GM23338 (cell line): ENCODE measurements at regions not wholly inside any gene's neighbourhood (a gene's known extent, or its start where the extent isn't known, plus 50 kb on each side); places are given as distances from the start of the nearest gene placed in this dataset.

Experiments used
- CTCF ChIP-seq, 2 experiments: fragments of 200-600 bp in 1 of 2; sonication (generic) in 1 of 2; conservative IDR thresholded peaks; 2 replicates each; pipeline versions ENCODE4 v1.5.1 to v1.6.1; 2016 to 2017; ENCODE audit warnings: antibody characterized with exemption in 2 of 2, low read depth in 2 of 2, mild to moderate bottlenecking in 2 of 2, moderate library complexity in 1 of 2
- ETS1 ChIP-seq: IDR thresholded peaks from 2 replicates; pipeline ENCODE4 v1.6.1; 2016; ENCODE audit warnings: antibody characterized with exemption
- EZH2 ChIP-seq: fragments of 200-600 bp; sonication (generic); IDR thresholded peaks from one replicate; pipeline ENCODE4 v1.8.0; 2017; ENCODE audit warnings: antibody characterized with exemption, mild to moderate bottlenecking, low read depth; ENCODE audit not compliant: unreplicated experiment
- EZH2phosphoT487 ChIP-seq: fragments of 200-600 bp; sonication (generic); IDR thresholded peaks from one replicate; pipeline ENCODE4 v1.8.1; 2018; ENCODE audit warnings: antibody characterized with exemption; ENCODE audit not compliant: unreplicated experiment
- POLR2AphosphoS5 ChIP-seq: IDR thresholded peaks from 2 replicates; pipeline ENCODE4 v1.6.1; 2016; ENCODE audit warnings: antibody characterized with exemption, low read depth
- REST ChIP-seq: IDR thresholded peaks from one replicate; pipeline ENCODE4 v1.6.1; 2018; ENCODE audit warnings: antibody characterized with exemption; ENCODE audit not compliant: unreplicated experiment
- STAT1 ChIP-seq: IDR thresholded peaks from one replicate; pipeline ENCODE4 v1.6.1; 2016; ENCODE audit warnings: antibody characterized with exemption; ENCODE audit not compliant: unreplicated experiment
- ZNF114 ChIP-seq: fragments of 250-450 bp; sonication (Bioruptor Pico); IDR thresholded peaks from 2 replicates; pipeline ENCODE4 v1.5.0; 2020; ENCODE audit warnings: mild to moderate bottlenecking, moderate library complexity
- ZNF331 ChIP-seq: fragments of 250-450 bp; sonication (Bioruptor Pico); IDR thresholded peaks from 2 replicates; pipeline ENCODE4 v1.5.0; 2020; ENCODE audit warnings: low read depth, mild to moderate bottlenecking, moderate library complexity
- ZNF462 ChIP-seq: fragments of 250-450 bp; sonication (Bioruptor Pico); IDR thresholded peaks from 2 replicates; pipeline ENCODE4 v1.5.0; 2020; ENCODE audit warnings: mild to moderate bottlenecking, moderate library complexity

GRCh38 chr5:89065919-89066318 lies 182.9 kb upstream of the MEF2C start:
- TF ChIP-seq CTCF (conservative IDR thresholded peaks at IDR 0.05; ENCODE audit: low read depth in 2 of 2), result no peak
- no peak for TF ChIP-seq POLR2AphosphoS5
- no peak for TF ChIP-seq REST
- TF ChIP-seq EZH2phosphoT487, result no peak
- no peak for TF ChIP-seq STAT1
- no peak for TF ChIP-seq ETS1
- TF ChIP-seq EZH2, result no peak
- no peak for TF ChIP-seq ZNF114 (CRISPR knock-in tag)
- TF ChIP-seq ZNF462 (CRISPR knock-in tag), result no peak
- no peak for TF ChIP-seq ZNF331 (CRISPR knock-in tag)
